Glutamatergic neuron (in vitro differentiated cells): ENCODE measurements at regions not wholly inside any gene's neighbourhood (a gene's known extent, or its start where the extent isn't known, plus 50 kb on each side); places are given as distances from the start of the nearest gene placed in this dataset.

ENCODE experiments used
- DNase-seq: peaks from one replicate; pipeline ENCODE4 v3.0.0; 2022
- H3K27ac Mint-ChIP-seq: one replicate; pipeline ENCODE4 v1.8.0; 2020; ENCODE audit warnings: mild to moderate bottlenecking, mixed read lengths, inconsistent platforms; ENCODE audit not compliant: unreplicated experiment
- H3K27me3 Mint-ChIP-seq: one replicate; pipeline ENCODE4 v1.8.0; 2020; ENCODE audit warnings: mild to moderate bottlenecking, moderate library complexity, mixed read lengths, inconsistent platforms; ENCODE audit not compliant: unreplicated experiment
- H3K36me3 Mint-ChIP-seq: one replicate; pipeline ENCODE4 v1.8.0; 2020; ENCODE audit warnings: mild to moderate bottlenecking, mixed read lengths, inconsistent platforms; ENCODE audit not compliant: unreplicated experiment
- H3K4me1 Mint-ChIP-seq: one replicate; pipeline ENCODE4 v1.8.0; 2020; ENCODE audit warnings: mild to moderate bottlenecking, low read depth, mixed read lengths, inconsistent platforms; ENCODE audit not compliant: unreplicated experiment
- H3K4me3 Mint-ChIP-seq: one replicate; pipeline ENCODE4 v1.8.0; 2020; ENCODE audit warnings: mild to moderate bottlenecking, mixed read lengths, inconsistent platforms; ENCODE audit not compliant: unreplicated experiment
- H3K9me3 Mint-ChIP-seq: one replicate; pipeline ENCODE4 v1.8.0; 2020; ENCODE audit warnings: mild to moderate bottlenecking, moderate library complexity, mixed read lengths, inconsistent platforms; ENCODE audit not compliant: unreplicated experiment
- CTCF ChIP-seq: fragments of 200-600 bp; sonication (generic); IDR thresholded peaks from one replicate; pipeline ENCODE4 v1.5.0; 2021; ENCODE audit not compliant: partially characterized antibody, unreplicated experiment

- TF ChIP-seq CTCF, result no peak
- Mint-ChIP-seq H3K4me1 (no peaks in the 10 kb centered on the region), H3K27me3 (peaks cover 3% of the 10 kb centered on the region), H3K27ac (no peak overlapping the region), H3K9me3 (peaks cover 1% of the 10 kb centered on the region), H3K36me3 (no peaks in the 10 kb centered on the region), H3K4me3 (no peak overlapping the region)
- DNase-seq, result no peak
Measured at GRCh38 chr10:88108115-88108610, 244.7 kb downstream of the PTEN start.

GRCh38 chr10:88110355-88110754 lies 246.9 kb downstream of the PTEN start:
- no peak for DNase-seq
- H3K4me1 Mint-ChIP-seq, result no peaks in the 10 kb centered on the region
- H3K9me3 Mint-ChIP-seq, result peaks cover 1% of the 10 kb centered on the region
- TF ChIP-seq CTCF, result no peak
- no peak overlapping the region for H3K4me3 Mint-ChIP-seq
- peaks cover 3% of the 10 kb centered on the region for H3K27me3 Mint-ChIP-seq
- no peak overlapping the region for H3K27ac Mint-ChIP-seq
- no peaks in the 10 kb centered on the region for H3K36me3 Mint-ChIP-seq

- H3K4me1 Mint-ChIP-seq, result no peaks in the 10 kb centered on the region
- no peak for TF ChIP-seq CTCF
- H3K9me3 Mint-ChIP-seq, result peaks cover 1% of the 10 kb centered on the region
- DNase-seq, result no peak
- peaks cover 3% of the 10 kb centered on the region for H3K27me3 Mint-ChIP-seq
- H3K36me3 Mint-ChIP-seq, result no peaks in the 10 kb centered on the region
- no peak overlapping the region for H3K27ac Mint-ChIP-seq
- H3K4me3 Mint-ChIP-seq, result no peak overlapping the region
Measured at GRCh38 chr10:88110822-88111221, 247.4 kb downstream of the PTEN start.

- no peak for TF ChIP-seq CTCF
- Mint-ChIP-seq H3K27ac (no peak overlapping the region), H3K9me3 (peaks cover 1% of the 10 kb centered on the region), H3K27me3 (peaks cover 3% of the 10 kb centered on the region), H3K4me3 (no peak overlapping the region), H3K4me1 (no peaks in the 10 kb centered on the region), H3K36me3 (no peaks in the 10 kb centered on the region)
- no peak for DNase-seq
Measured at GRCh38 chr10:88111294-88111693, 247.9 kb downstream of the PTEN start.

GRCh38 chr10:88113232-88113631 lies 249.8 kb downstream of the PTEN start:
- no peak for TF ChIP-seq CTCF
- peaks cover 1% of the 10 kb centered on the region for H3K9me3 Mint-ChIP-seq
- no peak for DNase-seq
- no peak overlapping the region for H3K4me3 Mint-ChIP-seq
- no peaks in the 10 kb centered on the region for H3K36me3 Mint-ChIP-seq
- H3K27me3 Mint-ChIP-seq, result peaks cover 3% of the 10 kb centered on the region
- H3K27ac Mint-ChIP-seq, result no peak overlapping the region
- no peaks in the 10 kb centered on the region for H3K4me1 Mint-ChIP-seq
